ENCODE measurements at regions not wholly inside any gene's neighbourhood (a gene's known extent, or its start where the extent isn't known, plus 50 kb on each side); places are given as distances from the start of the nearest gene placed in this dataset.

GRCh38 chr22:47291565-47292495 is 529.4 kb downstream of the TBC1D22A start:
- no peaks in the 10 kb centered on the region for H3K9me3 ChIP-seq
- H3K4me3 ChIP-seq = no peak overlapping the region
- no peak for DNase-seq
- TF ChIP-seq POLR2AphosphoS5 (IDR thresholded peaks at IDR 0.05) (no peak), CTCF (IDR thresholded peaks at IDR 0.05 in 8 of 11, conservative IDR thresholded peaks at IDR 0.05 in 3 of 11) (no peak), POLR2A (IDR thresholded peaks at IDR 0.05) (no peak)
- H3K4me1 ChIP-seq = no peaks in the 10 kb centered on the region
- peaks cover 0 to 32% (median 0%) of the 10 kb centered on the region in 7 donors for H3K27me3 ChIP-seq (replicated peaks in 1 of 7)
- H3K36me3 ChIP-seq = no peaks in the 10 kb centered on the region
- 83 to 87% (median 85%) methylated on average over 16 to 18 of the region's 18 CpGs for WGBS, 5 donors
- intact Hi-C loops (cut with DNase I; ENCODE audit: low total_unique reads) = no loop called here
- H3K27ac ChIP-seq = peak overlapping the region in 5 of 8 donors; percentile 63 to 78 (median 75)

DNA sequence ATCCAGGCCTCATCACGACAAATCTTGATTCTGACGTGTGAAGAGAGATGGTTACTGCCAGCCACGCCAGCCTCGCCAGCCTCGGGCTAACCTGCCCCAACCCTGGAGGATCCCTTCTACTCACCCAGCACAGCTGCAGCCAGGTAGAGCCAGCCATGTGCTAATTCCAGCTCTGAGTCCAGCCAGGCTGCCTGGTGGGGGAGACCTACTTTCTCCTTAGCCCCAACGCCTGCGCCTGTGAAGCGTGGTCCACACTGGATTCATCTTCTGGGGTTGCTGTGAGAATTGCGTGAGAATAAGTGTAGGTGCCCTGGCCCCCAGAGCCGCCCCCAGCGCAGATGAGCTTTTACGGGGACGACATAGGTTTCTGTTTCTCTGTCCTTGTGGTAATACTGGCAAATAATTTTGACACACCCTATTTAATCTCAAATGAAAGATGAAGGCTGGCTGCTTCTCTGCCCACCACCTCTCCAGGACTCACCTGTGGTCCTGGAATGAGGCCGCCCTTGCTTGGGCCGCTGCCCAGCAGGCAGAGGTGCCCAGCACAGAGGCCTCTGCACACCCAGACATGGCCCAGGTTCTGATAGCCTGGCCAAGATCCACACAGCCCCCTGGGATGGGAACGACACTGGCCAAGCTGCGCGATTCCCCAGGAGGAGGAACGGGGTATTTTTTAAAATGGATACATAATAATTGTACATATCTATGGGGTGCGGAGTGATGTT is 528.4 kb downstream of the TBC1D22A start:
- no peak for DNase-seq
- 81 to 89% (median 87%) methylated on average over 20 of the region's 20 CpGs for WGBS, 5 donors
- intact Hi-C loops (cut with DNase I; ENCODE audit: low total_unique reads) = no loop called here
- H3K27ac ChIP-seq = no peak overlapping the region
- H3K9me3 ChIP-seq = no peaks in the 10 kb centered on the region
- H3K36me3 ChIP-seq = no peaks in the 10 kb centered on the region
- no peak for TF ChIP-seq CTCF (IDR thresholded peaks at IDR 0.05 in 8 of 11, conservative IDR thresholded peaks at IDR 0.05 in 3 of 11)
- no peak for TF ChIP-seq POLR2AphosphoS5 (IDR thresholded peaks at IDR 0.05)
- TF ChIP-seq POLR2A (IDR thresholded peaks at IDR 0.05) = no peak
- H3K4me3 ChIP-seq = no peak overlapping the region
- H3K4me1 ChIP-seq = no peaks in the 10 kb centered on the region
- peaks cover 0 to 36% (median 0%) of the 10 kb centered on the region in 7 donors for H3K27me3 ChIP-seq (replicated peaks in 1 of 7)

GRCh38 chr22:47289336-47289985 is 527.0 kb downstream of the TBC1D22A start:
- WGBS, 5 donors = 70 to 82% (median 79%) methylated on average over 8 to 12 of the region's 12 CpGs
- no peak for TF ChIP-seq CTCF (IDR thresholded peaks at IDR 0.05 in 8 of 11, conservative IDR thresholded peaks at IDR 0.05 in 3 of 11)
- TF ChIP-seq POLR2A (IDR thresholded peaks at IDR 0.05) = no peak
- Histone ChIP-seq H3K4me1 (no peaks in the 10 kb centered on the region), H3K27me3 (replicated peaks in 1 of 7) (peaks cover 0 to 26% (median 0%) of the 10 kb centered on the region in 7 donors), H3K4me3 (no peak overlapping the region), H3K27ac (no peak overlapping the region), H3K36me3 (no peaks in the 10 kb centered on the region), H3K9me3 (no peaks in the 10 kb centered on the region)
- intact Hi-C loops (cut with DNase I; ENCODE audit: low total_unique reads) = no loop called here
- DNase-seq = no peak

Data from spleen (tissue), 11 donors.